Keratinocyte (primary cell): ENCODE measurements at regions not wholly inside any gene's neighbourhood (a gene's known extent, or its start where the extent isn't known, plus 50 kb on each side); places are given as distances from the start of the nearest gene placed in this dataset.

ENCODE experiments used
- DNase-seq: peaks from one replicate; pipeline ENCODE4 v3.0.0-alpha.2; 2011; ENCODE audit warnings: low read depth, missing footprints, low spot score
- FAIRE-seq: peaks from 2 replicates; lab custom pipeline; 2011; peaks lifted over from hg19 to GRCh38; lab: Jason Lieb, UNC
- H2AFZ ChIP-seq: 2 replicates; pipeline ENCODE4 v1.6.0; 2012; ENCODE audit warnings: low read length, control low read depth, inconsistent platforms; ENCODE audit not compliant: control insufficient read depth
- H3K27ac ChIP-seq: 2 replicates; pipeline ENCODE4 v1.5.1; 2011; ENCODE audit warnings: low read length; ENCODE audit not compliant: control insufficient read depth, insufficient read depth
- H3K27me3 ChIP-seq: 3 replicates; pipeline ENCODE4 v1.6.0; 2011; ENCODE audit warnings: low read length; ENCODE audit not compliant: control insufficient read depth, insufficient read depth; ENCODE audit errors: extremely low read depth
- H3K36me3 ChIP-seq, 2 experiments: 2 replicates in 1 of 2; 3 replicates in 1 of 2; pipeline ENCODE4 v1.5.1; 2011; ENCODE audit warnings: low read length in 2 of 2, mild to moderate bottlenecking in 1 of 2; ENCODE audit not compliant: control insufficient read depth in 2 of 2, insufficient read depth in 2 of 2; ENCODE audit errors: extremely low read depth in 1 of 2
- H3K4me1 ChIP-seq: 3 replicates; pipeline ENCODE4 v1.5.1; 2011; ENCODE audit warnings: low read length; ENCODE audit not compliant: control insufficient read depth, insufficient read depth; ENCODE audit errors: extremely low read depth
- H3K4me2 ChIP-seq: 3 replicates; pipeline ENCODE4 v1.6.0; 2011; ENCODE audit warnings: low read depth, low read length; ENCODE audit not compliant: control insufficient read depth, insufficient read depth; ENCODE audit errors: extremely low read depth
- H3K4me3 ChIP-seq, 3 experiments: fragments of 200-600 bp in 1 of 3; sonication (generic) in 1 of 3; 2 replicates in 2 of 3; 3 replicates in 1 of 3; pipeline ENCODE4 v1.5.1; 2011 to 2016; ENCODE audit warnings: low read length in 3 of 3, mild to moderate bottlenecking in 3 of 3, control low read depth in 2 of 3, inconsistent platforms in 1 of 3, low read depth in 1 of 3, mixed read lengths in 1 of 3, mixed run types in 1 of 3, moderate library complexity in 1 of 3; ENCODE audit not compliant: control insufficient read depth in 2 of 3, insufficient read depth in 2 of 3; ENCODE audit errors: extremely low read depth in 1 of 3
- H3K79me2 ChIP-seq: 2 replicates; pipeline ENCODE4 v1.6.0; 2012; ENCODE audit warnings: low read length; ENCODE audit not compliant: control insufficient read depth, insufficient read depth
- H3K9ac ChIP-seq: 3 replicates; pipeline ENCODE4 v1.6.0; 2011; ENCODE audit warnings: low read length; ENCODE audit not compliant: control insufficient read depth, insufficient read depth; ENCODE audit errors: extremely low read depth
- H3K9me1 ChIP-seq: 3 replicates; pipeline ENCODE4 v1.6.0; 2011; ENCODE audit warnings: low read length; ENCODE audit not compliant: control insufficient read depth, insufficient read depth; ENCODE audit errors: extremely low read depth
- H3K9me3 ChIP-seq: 2 replicates; pipeline ENCODE4 v1.5.1; 2012; ENCODE audit warnings: low read depth, low read length; ENCODE audit not compliant: control insufficient read depth
- H4K20me1 ChIP-seq: 3 replicates; pipeline ENCODE4 v1.6.0; 2011; ENCODE audit warnings: low read length; ENCODE audit not compliant: control insufficient read depth, insufficient read depth; ENCODE audit errors: extremely low read depth
- EZH2 ChIP-seq: IDR thresholded peaks from one replicate; pipeline ENCODE4 v1.6.1; 2012; ENCODE audit warnings: inconsistent platforms, mild to moderate bottlenecking, low read length, moderate library complexity
- dilution Hi-C: fragments of 300-500 bp; cut with MboI; formaldehyde crosslinking; loops from one replicate; pipeline ENCODE4 v1.7.0; 2020; ENCODE audit warnings: low sequenced_read_pairs; ENCODE audit not compliant: extremely low pct_ligation_motif_present
- TF ChIP-seq, protein P1 (sequence below), 3 experiments: IDR thresholded peaks in 1 of 3; conservative IDR thresholded peaks in 1 of 3; optimal IDR thresholded peaks in 1 of 3; 2 replicates in 2 of 3; 3 replicates in 1 of 3; pipeline versions ENCODE3 to v1.5.1; 2011; ENCODE audit warnings: low read length in 3 of 3, mild to moderate bottlenecking in 3 of 3, moderate library complexity in 2 of 3, control low read depth in 1 of 3, inconsistent platforms in 1 of 3; ENCODE audit not compliant: insufficient read depth in 2 of 3; ENCODE audit errors: extremely low read depth in 1 of 3

DNA sequence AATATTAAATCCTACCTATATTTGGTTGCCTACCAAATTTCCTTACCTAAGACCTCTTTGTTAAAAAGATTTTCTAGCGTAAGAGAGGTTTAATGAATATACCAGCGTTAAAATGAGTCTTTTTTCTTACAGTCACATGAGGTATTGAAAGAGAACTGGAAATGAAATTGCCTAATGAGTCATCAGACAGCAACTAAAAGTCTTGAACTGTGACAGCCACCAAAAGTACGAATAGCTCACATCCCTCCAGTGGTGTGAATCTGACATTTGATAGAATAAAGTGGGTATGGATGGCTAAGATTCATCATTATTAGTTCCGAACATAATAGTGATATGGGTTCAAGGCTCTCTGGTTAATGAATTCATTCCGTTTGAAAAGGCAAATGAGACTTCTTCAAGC, 1297.3 kb downstream of the AACS start:
- Histone ChIP-seq H3K36me3 (no peaks in the 10 kb centered on the region), H3K4me1 (no peaks in the 10 kb centered on the region), H3K9me1 (no peaks in the 10 kb centered on the region), H4K20me1 (no peaks in the 10 kb centered on the region), H3K79me2 (no peaks in the 10 kb centered on the region), H3K9ac (no peak overlapping the region), H3K4me2 (no peak overlapping the region), H3K4me3 (no peak overlapping the region), H3K9me3 (no peaks in the 10 kb centered on the region), H2AFZ (no peak overlapping the region), H3K27ac (no peak overlapping the region), H3K27me3 (no peaks in the 10 kb centered on the region)
- no peak for TF ChIP-seq EZH2
- TF ChIP-seq, protein P1, sequence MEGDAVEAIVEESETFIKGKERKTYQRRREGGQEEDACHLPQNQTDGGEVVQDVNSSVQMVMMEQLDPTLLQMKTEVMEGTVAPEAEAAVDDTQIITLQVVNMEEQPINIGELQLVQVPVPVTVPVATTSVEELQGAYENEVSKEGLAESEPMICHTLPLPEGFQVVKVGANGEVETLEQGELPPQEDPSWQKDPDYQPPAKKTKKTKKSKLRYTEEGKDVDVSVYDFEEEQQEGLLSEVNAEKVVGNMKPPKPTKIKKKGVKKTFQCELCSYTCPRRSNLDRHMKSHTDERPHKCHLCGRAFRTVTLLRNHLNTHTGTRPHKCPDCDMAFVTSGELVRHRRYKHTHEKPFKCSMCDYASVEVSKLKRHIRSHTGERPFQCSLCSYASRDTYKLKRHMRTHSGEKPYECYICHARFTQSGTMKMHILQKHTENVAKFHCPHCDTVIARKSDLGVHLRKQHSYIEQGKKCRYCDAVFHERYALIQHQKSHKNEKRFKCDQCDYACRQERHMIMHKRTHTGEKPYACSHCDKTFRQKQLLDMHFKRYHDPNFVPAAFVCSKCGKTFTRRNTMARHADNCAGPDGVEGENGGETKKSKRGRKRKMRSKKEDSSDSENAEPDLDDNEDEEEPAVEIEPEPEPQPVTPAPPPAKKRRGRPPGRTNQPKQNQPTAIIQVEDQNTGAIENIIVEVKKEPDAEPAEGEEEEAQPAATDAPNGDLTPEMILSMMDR (optimal IDR thresholded peaks at IDR 0.05 in 1 of 3, IDR thresholded peaks at IDR 0.05 in 1 of 3, conservative IDR thresholded peaks at IDR 0.05 in 1 of 3; ENCODE audit: extremely low read depth in 1 of 3, insufficient read depth in 2 of 3, low read length in 3 of 3) = no peak
- FAIRE-seq (no peak), DNase-seq (no peak)
- dilution Hi-C loops = no loop called here

DNA sequence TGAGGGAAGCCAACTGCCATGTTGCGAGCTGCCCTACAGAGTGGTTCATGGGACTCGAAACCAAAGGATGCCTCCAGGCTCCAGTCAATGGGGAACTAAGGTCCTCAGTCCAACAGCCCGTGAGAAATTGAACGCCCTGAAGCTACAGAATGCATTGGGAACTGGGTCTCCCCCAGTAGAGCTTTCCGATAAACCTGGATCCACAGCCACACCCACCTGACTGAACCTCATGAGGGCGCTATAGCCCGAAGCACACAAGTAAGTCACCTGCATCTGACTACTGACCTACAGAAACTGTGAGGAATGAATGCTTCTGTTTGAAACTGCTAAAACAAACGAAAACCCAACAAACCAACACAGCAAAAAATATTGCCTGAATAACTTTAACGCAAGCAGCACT, 1297.7 kb downstream of the AACS start:
- no peak overlapping the region for H2AFZ ChIP-seq
- DNase-seq (no peak), FAIRE-seq (no peak)
- dilution Hi-C loops = no loop called here
- no peaks in the 10 kb centered on the region for H3K27me3 ChIP-seq
- H3K4me2 ChIP-seq = no peak overlapping the region
- H3K79me2 ChIP-seq = no peaks in the 10 kb centered on the region
- no peaks in the 10 kb centered on the region for H4K20me1 ChIP-seq
- no peak for TF ChIP-seq EZH2
- TF ChIP-seq, protein P1 (optimal IDR thresholded peaks at IDR 0.05 in 1 of 3, IDR thresholded peaks at IDR 0.05 in 1 of 3, conservative IDR thresholded peaks at IDR 0.05 in 1 of 3; ENCODE audit: extremely low read depth in 1 of 3, insufficient read depth in 2 of 3, low read length in 3 of 3) = no peak
- H3K36me3 ChIP-seq = no peaks in the 10 kb centered on the region
- no peak overlapping the region for H3K4me3 ChIP-seq
- H3K9me3 ChIP-seq = no peaks in the 10 kb centered on the region
- no peaks in the 10 kb centered on the region for H3K4me1 ChIP-seq
- no peaks in the 10 kb centered on the region for H3K9me1 ChIP-seq
- no peak overlapping the region for H3K27ac ChIP-seq
- H3K9ac ChIP-seq = no peak overlapping the region
